HG02885 (cell line): ENCODE measurements at regions not wholly inside any gene's neighbourhood (a gene's known extent, or its start where the extent isn't known, plus 50 kb on each side); places are given as distances from the start of the nearest gene placed in this dataset.
A peak's percentile ranks its signal among the peaks of the same experiment; 100 is the strongest.
"Not testable (repeated sequence)": the region's sequence is repeated elsewhere in the genome, so short reads cannot be mapped to it uniquely, and the experiment has no call there.

Source experiments
- ATAC-seq: cut with Tn5 transposase; IDR thresholded peaks from one replicate; pipeline ENCODE4 v1.9.1; 2021; ENCODE audit warnings: mild to moderate bottlenecking; ENCODE audit not compliant: unreplicated experiment, poor library complexity

GRCh38 chr6:28782113-28782673 lies 141.6 kb downstream of the TRIM27 start:
- peak; percentile 7 for ATAC-seq

GRCh38 chr6:28785962-28786679 lies 137.7 kb downstream of the TRIM27 start:
- no peak for ATAC-seq

DNA sequence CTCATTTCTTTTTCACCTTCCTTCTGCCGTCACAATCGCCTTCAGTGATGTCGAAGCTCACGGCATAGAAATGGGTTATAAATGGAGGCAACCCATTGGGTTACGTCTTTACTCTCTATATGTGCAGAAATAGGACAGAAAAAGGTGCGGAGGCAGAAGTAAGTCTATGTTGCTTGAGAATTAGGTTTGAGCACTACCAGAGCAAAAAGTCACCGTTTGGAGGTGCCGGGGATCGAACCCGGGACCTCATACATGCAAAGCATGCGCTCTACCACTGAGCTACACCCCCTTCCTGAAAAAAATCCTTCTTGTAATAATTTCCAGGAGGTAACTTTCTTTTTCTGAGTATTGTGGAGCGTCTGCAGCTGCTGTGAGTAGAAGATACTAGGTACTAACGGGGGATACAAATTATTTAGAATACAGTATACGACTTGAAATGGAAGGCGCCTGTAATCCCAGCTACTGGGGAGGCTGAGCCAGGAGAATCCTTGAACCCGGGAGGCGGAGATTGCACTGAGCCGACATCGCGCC lies 134.2 kb downstream of the TRIM27 start:
- peak; percentile 37 for ATAC-seq

DNA sequence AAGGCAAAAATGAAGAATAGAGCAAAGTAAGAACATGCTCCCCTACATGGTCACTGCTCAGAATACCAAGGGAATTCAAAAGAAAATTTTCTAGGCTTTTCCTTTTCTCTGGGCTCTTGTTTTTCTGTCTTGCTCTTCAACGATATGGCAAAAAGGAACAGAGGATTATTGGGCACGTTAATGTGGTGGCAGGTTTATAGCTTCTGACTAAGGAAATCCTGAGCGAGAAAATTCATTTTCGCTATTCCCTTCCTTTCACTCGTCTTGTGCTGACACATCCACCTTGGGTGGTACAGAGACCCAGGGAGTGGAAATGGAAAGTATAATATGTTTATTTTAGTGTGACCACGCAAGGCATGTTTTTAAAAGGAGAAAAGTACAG lies 132.8 kb downstream of the TRIM27 start:
- ATAC-seq, result no peak

GRCh38 chr6:28794175-28795002 lies 129.4 kb downstream of the TRIM27 start:
- no peak for ATAC-seq

GRCh38 chr6:28800647-28801046 lies 123.1 kb downstream of the TRIM27 start:
- ATAC-seq, result not testable (repeated sequence)

- peak; percentile 67 for ATAC-seq
Measured at GRCh38 chr6:28802417-28803336, 121.1 kb downstream of the TRIM27 start.

GRCh38 chr6:28803337-28803709 lies 120.5 kb downstream of the TRIM27 start:
- no peak for ATAC-seq

DNA sequence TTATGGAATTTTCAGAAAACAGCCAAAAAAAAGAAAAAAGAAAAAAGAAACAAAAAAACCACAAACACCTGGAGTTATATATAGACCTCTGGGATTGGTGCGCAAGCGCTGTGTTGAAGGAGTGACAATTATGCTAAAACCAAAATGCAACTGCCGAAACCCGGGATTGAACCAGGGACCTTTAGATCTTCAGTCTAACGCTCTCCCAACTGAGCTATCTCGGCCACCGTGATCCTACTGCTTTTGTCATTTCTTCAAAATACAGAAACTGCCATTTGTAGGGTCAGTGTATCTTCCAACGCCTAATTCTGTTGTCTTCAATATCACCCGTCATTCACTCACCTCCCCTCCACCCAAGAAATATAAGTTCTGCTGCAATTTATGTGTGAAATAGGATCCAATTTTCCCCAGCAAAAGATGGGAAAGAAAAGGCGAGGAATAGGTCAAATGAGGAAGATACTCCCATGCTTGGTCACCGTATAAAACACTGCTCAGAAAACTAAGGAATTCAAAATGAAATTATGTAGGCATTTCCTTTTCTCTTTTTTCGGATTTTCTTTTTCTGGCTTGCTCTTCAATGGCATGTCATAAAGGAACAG lies 116.0 kb downstream of the TRIM27 start:
- no peak for ATAC-seq

- ATAC-seq, result no peak
Measured at GRCh38 chr6:28808383-28808782, 115.4 kb downstream of the TRIM27 start.

GRCh38 chr6:28809947-28810658 lies 113.7 kb downstream of the TRIM27 start:
- ATAC-seq, result no peak

- no peak for ATAC-seq
Measured at GRCh38 chr6:28810659-28811053, 113.1 kb downstream of the TRIM27 start.

GRCh38 chr6:28811873-28812272 lies 111.9 kb downstream of the TRIM27 start:
- no peak for ATAC-seq

DNA sequence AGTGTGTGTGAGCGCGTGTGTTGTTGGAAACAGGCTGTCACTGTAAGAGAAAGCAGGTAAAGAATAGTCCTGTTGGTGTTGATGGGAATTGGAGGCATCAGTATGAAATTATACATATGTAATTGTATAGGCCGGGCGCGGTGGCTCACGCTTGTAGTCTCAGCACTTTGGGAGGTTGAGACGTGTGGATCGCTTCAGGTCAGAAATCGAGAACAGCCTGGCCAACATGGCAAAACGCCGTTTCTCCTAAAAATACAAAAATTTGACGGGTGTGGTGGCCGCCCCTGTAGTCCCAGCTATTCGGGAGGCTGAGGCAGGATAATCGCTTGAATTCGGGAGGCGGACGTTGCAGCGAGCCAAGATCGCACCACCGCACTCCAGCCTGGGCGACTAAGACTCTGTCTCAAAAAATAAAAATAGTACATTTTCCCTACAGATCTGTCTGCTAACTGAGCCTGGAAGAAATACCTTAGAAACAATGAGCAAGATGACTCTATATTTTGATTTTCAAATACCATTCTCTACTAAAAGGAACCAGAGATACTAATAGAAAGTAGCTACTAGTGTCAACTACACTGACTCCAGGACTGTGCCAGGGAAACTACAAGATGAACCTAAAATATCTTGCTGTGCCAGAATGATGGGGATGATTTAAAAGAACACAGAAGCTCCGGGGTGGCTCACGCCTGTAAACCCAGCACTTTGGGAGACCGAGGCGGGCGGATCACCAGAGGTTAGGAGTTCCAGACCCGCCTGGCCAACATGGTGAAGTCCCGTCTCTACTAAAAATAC lies 110.8 kb downstream of the TRIM27 start:
- no peak for ATAC-seq

- ATAC-seq, result no peak
Measured at GRCh38 chr6:28814032-28814976, 109.5 kb downstream of the TRIM27 start.

- no peak for ATAC-seq
Measured at GRCh38 chr6:28816339-28816908, 107.4 kb downstream of the TRIM27 start.
